Nephron (organoid): ENCODE measurements at regions not wholly inside any gene's neighbourhood (a gene's known extent, or its start where the extent isn't known, plus 50 kb on each side); places are given as distances from the start of the nearest gene placed in this dataset.
A peak's percentile ranks its signal among the peaks of the same experiment; 100 is the strongest.

ENCODE experiments used
- H3K27ac Mint-ChIP-seq, 3 experiments: 2 replicates each; pipeline ENCODE4 v1.8.0; 2020; ENCODE audit warnings: mixed read lengths in 3 of 3, mild to moderate bottlenecking in 2 of 3, moderate library complexity in 1 of 3
- H3K27me3 Mint-ChIP-seq: 2 replicates; pipeline ENCODE4 v1.8.0; 2021; ENCODE audit warnings: low read depth, mild to moderate bottlenecking, moderate library complexity, mixed read lengths
- H3K36me3 Mint-ChIP-seq: 2 replicates; pipeline ENCODE4 v1.8.0; 2020; ENCODE audit warnings: low read depth, mixed read lengths
- H3K4me1 Mint-ChIP-seq: 2 replicates; pipeline ENCODE4 v1.8.0; 2020; ENCODE audit warnings: mixed read lengths
- H3K4me3 Mint-ChIP-seq, 3 experiments: 2 replicates each; pipeline ENCODE4 v1.8.0; 2020; ENCODE audit warnings: mild to moderate bottlenecking in 3 of 3, mixed read lengths in 3 of 3, moderate library complexity in 2 of 3
- H3K9me3 Mint-ChIP-seq: 2 replicates; pipeline ENCODE4 v1.8.0; 2020; ENCODE audit warnings: mixed read lengths
- CTCF ChIP-seq, 3 experiments: fragments of 200-600 bp; sonication (generic); IDR thresholded peaks; one replicate each; pipeline ENCODE4 v1.5.0; 2021; ENCODE audit warnings: antibody characterized with exemption in 3 of 3; ENCODE audit not compliant: unreplicated experiment in 3 of 3

GRCh38 chr3:71887256-71887655, 102.3 kb upstream of the PROK2 start:
- peaks cover 7% of the 10 kb centered on the region for H3K4me1 Mint-ChIP-seq
- peaks cover 13% of the 10 kb centered on the region for H3K27me3 Mint-ChIP-seq
- no peaks in the 10 kb centered on the region for H3K36me3 Mint-ChIP-seq
- no peak overlapping the region for H3K4me3 Mint-ChIP-seq
- no peak for TF ChIP-seq CTCF (IDR thresholded peaks at IDR 0.05; ENCODE audit: unreplicated experiment in 3 of 3)
- peak overlapping the region in 1 of 3 experiments; percentile 11 for H3K27ac Mint-ChIP-seq
- peaks cover 2% of the 10 kb centered on the region for H3K9me3 Mint-ChIP-seq

DNA sequence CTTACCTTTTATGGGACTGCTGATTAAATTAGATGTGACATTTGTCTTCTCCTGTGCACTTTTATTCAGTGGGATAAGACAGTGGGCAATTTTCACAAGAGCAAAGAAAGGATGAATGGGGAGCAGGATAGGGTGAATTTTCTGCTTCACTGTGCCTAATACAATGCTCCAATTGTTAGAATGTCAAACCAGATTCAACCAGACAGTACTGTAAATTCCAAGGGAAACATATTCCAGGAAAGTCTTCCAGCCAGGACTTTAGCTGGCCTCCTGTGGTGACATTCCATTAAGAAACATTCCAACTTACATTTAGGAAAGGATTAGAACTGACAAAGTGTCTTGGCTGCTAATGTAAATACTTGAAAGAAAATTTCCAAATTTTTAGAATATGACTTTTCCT, 100.1 kb upstream of the PROK2 start:
- peaks cover 8% of the 10 kb centered on the region for H3K27me3 Mint-ChIP-seq
- H3K27ac Mint-ChIP-seq = no peak overlapping the region
- peaks cover 2% of the 10 kb centered on the region for H3K9me3 Mint-ChIP-seq
- H3K4me1 Mint-ChIP-seq = peaks cover 17% of the 10 kb centered on the region
- no peaks in the 10 kb centered on the region for H3K36me3 Mint-ChIP-seq
- TF ChIP-seq CTCF (IDR thresholded peaks at IDR 0.05; ENCODE audit: unreplicated experiment in 3 of 3) = no peak
- no peak overlapping the region for H3K4me3 Mint-ChIP-seq

DNA sequence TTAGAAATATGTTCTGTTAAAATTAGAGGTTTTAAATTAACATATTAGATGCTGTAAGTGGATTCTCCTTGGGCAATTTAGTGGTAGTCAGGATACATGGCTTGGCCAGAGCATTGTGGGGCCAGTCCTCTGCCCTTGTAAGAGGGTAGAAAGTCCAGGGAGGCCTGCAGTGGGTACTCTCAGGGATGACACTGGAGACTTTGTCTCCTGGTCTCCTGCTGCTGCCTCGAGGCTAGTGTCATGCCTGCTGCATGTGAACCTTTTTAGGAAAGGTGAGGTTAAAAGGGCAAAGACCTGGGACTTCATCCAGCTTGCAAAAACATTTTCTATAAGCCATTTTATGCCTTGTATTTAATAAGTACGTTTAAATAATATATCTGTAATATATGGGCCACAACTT, 96.8 kb upstream of the PROK2 start:
- Mint-ChIP-seq H3K27me3 (peaks cover 19% of the 10 kb centered on the region), H3K27ac (no peak overlapping the region), H3K36me3 (no peaks in the 10 kb centered on the region), H3K4me3 (no peak overlapping the region), H3K4me1 (peaks cover 13% of the 10 kb centered on the region), H3K9me3 (no peaks in the 10 kb centered on the region)
- no peak for TF ChIP-seq CTCF (IDR thresholded peaks at IDR 0.05; ENCODE audit: unreplicated experiment in 3 of 3)

- no peak for TF ChIP-seq CTCF (IDR thresholded peaks at IDR 0.05; ENCODE audit: unreplicated experiment in 3 of 3)
- no peak overlapping the region for H3K27ac Mint-ChIP-seq
- H3K27me3 Mint-ChIP-seq = peaks cover 19% of the 10 kb centered on the region
- no peaks in the 10 kb centered on the region for H3K36me3 Mint-ChIP-seq
- H3K4me1 Mint-ChIP-seq = peaks cover 17% of the 10 kb centered on the region
- H3K9me3 Mint-ChIP-seq = no peaks in the 10 kb centered on the region
- H3K4me3 Mint-ChIP-seq = no peak overlapping the region
Measured at GRCh38 chr3:71881041-71881440, 96.1 kb upstream of the PROK2 start.

DNA sequence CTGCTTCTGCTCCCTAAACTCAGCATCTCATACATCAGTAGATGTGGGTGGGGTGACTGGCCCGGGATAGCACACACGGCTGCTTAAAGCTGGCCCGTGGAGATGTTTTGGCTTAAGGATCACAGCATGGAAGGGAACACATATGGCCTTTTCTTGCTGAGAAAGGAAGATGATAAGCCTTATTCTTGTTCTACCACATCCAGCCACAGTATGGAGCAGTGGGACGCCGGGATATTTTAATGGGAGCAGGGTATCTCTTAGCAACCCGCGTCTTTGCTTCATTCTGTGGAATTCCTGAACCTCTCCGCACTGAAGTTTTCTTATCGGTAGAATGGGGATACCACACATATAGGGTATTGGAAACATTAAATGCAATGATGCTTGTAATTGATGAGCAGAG, 94.1 kb upstream of the PROK2 start:
- Mint-ChIP-seq H3K4me3 (no peak overlapping the region), H3K27ac (no peak overlapping the region), H3K4me1 (peaks cover 23% of the 10 kb centered on the region), H3K36me3 (no peaks in the 10 kb centered on the region), H3K9me3 (no peaks in the 10 kb centered on the region), H3K27me3 (peaks cover 15% of the 10 kb centered on the region)
- TF ChIP-seq CTCF (IDR thresholded peaks at IDR 0.05; ENCODE audit: unreplicated experiment in 3 of 3) = no peak

GRCh38 chr3:71876135-71877105, 91.5 kb upstream of the PROK2 start:
- no peak overlapping the region for H3K27ac Mint-ChIP-seq
- H3K4me1 Mint-ChIP-seq = peaks cover 28% of the 10 kb centered on the region
- no peak overlapping the region for H3K4me3 Mint-ChIP-seq
- no peaks in the 10 kb centered on the region for H3K9me3 Mint-ChIP-seq
- no peaks in the 10 kb centered on the region for H3K36me3 Mint-ChIP-seq
- H3K27me3 Mint-ChIP-seq = peaks cover 10% of the 10 kb centered on the region
- no peak for TF ChIP-seq CTCF (IDR thresholded peaks at IDR 0.05; ENCODE audit: unreplicated experiment in 3 of 3)
